OCI-LY1 (cell line): ENCODE measurements at regions not wholly inside any gene's neighbourhood (a gene's known extent, or its start where the extent isn't known, plus 50 kb on each side); places are given as distances from the start of the nearest gene placed in this dataset.

Source experiments
- EZH2 ChIP-seq: fragments of 200-600 bp; sonication (generic), shearing (Covaris generic); IDR thresholded peaks from 2 replicates; pipeline ENCODE4 v1.8.0; 2017; ENCODE audit warnings: borderline replicate concordance, mixed run types, mild to moderate bottlenecking, antibody characterized with exemption, low read length, moderate library complexity, mixed read lengths
- TF ChIP-seq, protein P1 (sequence below): fragments of 200-600 bp; sonication (generic), shearing (Covaris generic); IDR thresholded peaks from 2 replicates; pipeline ENCODE4 v1.5.1; 2017; ENCODE audit warnings: mild to moderate bottlenecking, antibody characterized with exemption, low read length, moderate library complexity, mixed read lengths

- TF ChIP-seq, protein P1, sequence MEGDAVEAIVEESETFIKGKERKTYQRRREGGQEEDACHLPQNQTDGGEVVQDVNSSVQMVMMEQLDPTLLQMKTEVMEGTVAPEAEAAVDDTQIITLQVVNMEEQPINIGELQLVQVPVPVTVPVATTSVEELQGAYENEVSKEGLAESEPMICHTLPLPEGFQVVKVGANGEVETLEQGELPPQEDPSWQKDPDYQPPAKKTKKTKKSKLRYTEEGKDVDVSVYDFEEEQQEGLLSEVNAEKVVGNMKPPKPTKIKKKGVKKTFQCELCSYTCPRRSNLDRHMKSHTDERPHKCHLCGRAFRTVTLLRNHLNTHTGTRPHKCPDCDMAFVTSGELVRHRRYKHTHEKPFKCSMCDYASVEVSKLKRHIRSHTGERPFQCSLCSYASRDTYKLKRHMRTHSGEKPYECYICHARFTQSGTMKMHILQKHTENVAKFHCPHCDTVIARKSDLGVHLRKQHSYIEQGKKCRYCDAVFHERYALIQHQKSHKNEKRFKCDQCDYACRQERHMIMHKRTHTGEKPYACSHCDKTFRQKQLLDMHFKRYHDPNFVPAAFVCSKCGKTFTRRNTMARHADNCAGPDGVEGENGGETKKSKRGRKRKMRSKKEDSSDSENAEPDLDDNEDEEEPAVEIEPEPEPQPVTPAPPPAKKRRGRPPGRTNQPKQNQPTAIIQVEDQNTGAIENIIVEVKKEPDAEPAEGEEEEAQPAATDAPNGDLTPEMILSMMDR, result no peak
- TF ChIP-seq EZH2, result no peak
These were observed 338.1 kb upstream of the ADAMTS16 start for GRCh38 chr5:4802044-4802443.
